HEK293 (cell line): ENCODE measurements at regions not wholly inside any gene's neighbourhood (a gene's known extent, or its start where the extent isn't known, plus 50 kb on each side); places are given as distances from the start of the nearest gene placed in this dataset.
"Not testable (repeated sequence)": the region's sequence is repeated elsewhere in the genome, so short reads cannot be mapped to it uniquely, and the experiment has no call there.

ENCODE experiments used
- CTCF ChIA-PET: fragments of 350-600 bp; formaldehyde crosslinking; extraction: SDS; loops from one replicate; lab custom pipeline; 2021; ENCODE audit warnings: antibody characterized with exemption; lab: Yijun Ruan, JAX
- POLR2A ChIA-PET: fragments of 300-600 bp; formaldehyde crosslinking; extraction: SDS; loops from one replicate; lab custom pipeline; 2020; ENCODE audit warnings: antibody characterized with exemption, inconsistent platforms; lab: Yijun Ruan, JAX
- H3K27ac ChIP-seq: fragments of 200-500 bp; sonication (Bioruptor generic); 2 replicates; pipeline ENCODE4 v1.5.1; 2014; ENCODE audit warnings: low read depth, low read length, control low read depth, inconsistent platforms; ENCODE audit errors: extremely low read depth
- H3K36me3 ChIP-seq, 2 experiments: fragments of 200-500 bp in 1 of 2; sonication (Bioruptor generic) in 1 of 2; 1 replicate in 1 of 2; 2 replicates in 1 of 2; pipeline ENCODE4 v1.5.1; 2014 to 2017; ENCODE audit warnings: inconsistent platforms in 2 of 2, low read length in 2 of 2; ENCODE audit not compliant: control insufficient read depth in 2 of 2, insufficient read depth in 1 of 2
- H3K4me1 ChIP-seq: fragments of 200-500 bp; sonication (Bioruptor generic); 2 replicates; pipeline ENCODE4 v1.5.1; 2014; ENCODE audit warnings: mild to moderate bottlenecking, low read length, inconsistent platforms; ENCODE audit not compliant: control insufficient read depth, insufficient read depth
- H3K4me3 ChIP-seq: 2 replicates; pipeline ENCODE4 v1.5.1; 2011; ENCODE audit warnings: low read depth, mild to moderate bottlenecking, control low read depth, low read length, moderate library complexity
- H3K9me3 ChIP-seq: fragments of 200-500 bp; sonication (Bioruptor generic); 2 replicates; pipeline ENCODE4 v1.5.1; 2014; ENCODE audit warnings: low read depth, low read length, inconsistent platforms; ENCODE audit not compliant: control insufficient read depth, insufficient read depth

GRCh38 chr16:33974557-33974956 lies 515.1 kb downstream of the TP53TG3F start:
- H3K36me3 ChIP-seq, H3K4me1 ChIP-seq, H3K4me3 ChIP-seq, H3K9me3 ChIP-seq, CTCF ChIA-PET, H3K27ac ChIP-seq, POLR2A ChIA-PET: not testable (repeated sequence)

- H3K36me3 ChIP-seq, H3K4me1 ChIP-seq, H3K9me3 ChIP-seq, CTCF ChIA-PET, H3K4me3 ChIP-seq, POLR2A ChIA-PET, H3K27ac ChIP-seq: not testable (repeated sequence)
These were observed 516.3 kb downstream of the TP53TG3F start for GRCh38 chr16:33975744-33976143.

GRCh38 chr16:33976521-33976920 lies 517.1 kb downstream of the TP53TG3F start:
- H3K4me3 ChIP-seq, H3K36me3 ChIP-seq, H3K4me1 ChIP-seq, H3K9me3 ChIP-seq, H3K27ac ChIP-seq, CTCF ChIA-PET, POLR2A ChIA-PET: not testable (repeated sequence)

GRCh38 chr16:33978784-33979183 lies 519.4 kb downstream of the TP53TG3F start:
- CTCF ChIA-PET, POLR2A ChIA-PET, H3K4me1 ChIP-seq, H3K36me3 ChIP-seq, H3K9me3 ChIP-seq, H3K4me3 ChIP-seq, H3K27ac ChIP-seq: not testable (repeated sequence)

GRCh38 chr16:33979613-33980012 lies 520.2 kb downstream of the TP53TG3F start:
- CTCF ChIA-PET, H3K36me3 ChIP-seq, H3K27ac ChIP-seq, H3K4me3 ChIP-seq, H3K9me3 ChIP-seq, POLR2A ChIA-PET, H3K4me1 ChIP-seq: not testable (repeated sequence)

GRCh38 chr16:33980736-33981135 lies 521.3 kb downstream of the TP53TG3F start:
- POLR2A ChIA-PET, H3K9me3 ChIP-seq, H3K36me3 ChIP-seq, H3K4me3 ChIP-seq, H3K4me1 ChIP-seq, H3K27ac ChIP-seq, CTCF ChIA-PET: not testable (repeated sequence)

GRCh38 chr16:33984428-33984827 lies 525.0 kb downstream of the TP53TG3F start:
- H3K4me1 ChIP-seq, H3K9me3 ChIP-seq, H3K27ac ChIP-seq, POLR2A ChIA-PET, H3K4me3 ChIP-seq, H3K36me3 ChIP-seq, CTCF ChIA-PET: not testable (repeated sequence)

GRCh38 chr16:33986521-33986920 lies 527.1 kb downstream of the TP53TG3F start:
- CTCF ChIA-PET, H3K36me3 ChIP-seq, H3K4me1 ChIP-seq, POLR2A ChIA-PET, H3K27ac ChIP-seq, H3K9me3 ChIP-seq, H3K4me3 ChIP-seq: not testable (repeated sequence)

- H3K36me3 ChIP-seq, H3K9me3 ChIP-seq, H3K27ac ChIP-seq, CTCF ChIA-PET, POLR2A ChIA-PET, H3K4me1 ChIP-seq, H3K4me3 ChIP-seq: not testable (repeated sequence)
These were observed 528.0 kb downstream of the TP53TG3F start for GRCh38 chr16:33987348-33987963.

- POLR2A ChIA-PET, H3K4me1 ChIP-seq, H3K27ac ChIP-seq, H3K4me3 ChIP-seq, CTCF ChIA-PET, H3K36me3 ChIP-seq, H3K9me3 ChIP-seq: not testable (repeated sequence)
These were observed 528.6 kb downstream of the TP53TG3F start for GRCh38 chr16:33988012-33988411.

GRCh38 chr16:33990488-33990887 lies 531.1 kb downstream of the TP53TG3F start:
- H3K4me3 ChIP-seq, H3K36me3 ChIP-seq, H3K27ac ChIP-seq, H3K9me3 ChIP-seq, POLR2A ChIA-PET, H3K4me1 ChIP-seq, CTCF ChIA-PET: not testable (repeated sequence)
